RCC 7860 (cell line): ENCODE measurements at regions not wholly inside any gene's neighbourhood (a gene's known extent, or its start where the extent isn't known, plus 50 kb on each side); places are given as distances from the start of the nearest gene placed in this dataset.
"Not testable (repeated sequence)": the region's sequence is repeated elsewhere in the genome, so short reads cannot be mapped to it uniquely, and the experiment has no call there.

Experiments
- DNase-seq: peaks from one replicate; pipeline ENCODE4 v3.0.0-alpha.2; 2015; ENCODE audit warnings: low spot score
- FAIRE-seq: peaks from 2 replicates; lab custom pipeline; 2012; peaks lifted over from hg19 to GRCh38; lab: Jason Lieb, UNC

- FAIRE-seq (no peak), DNase-seq (no peak)
These were observed 344.2 kb upstream of the KIAA1217 start for GRCh38 chr10:23864631-23865147.

DNA sequence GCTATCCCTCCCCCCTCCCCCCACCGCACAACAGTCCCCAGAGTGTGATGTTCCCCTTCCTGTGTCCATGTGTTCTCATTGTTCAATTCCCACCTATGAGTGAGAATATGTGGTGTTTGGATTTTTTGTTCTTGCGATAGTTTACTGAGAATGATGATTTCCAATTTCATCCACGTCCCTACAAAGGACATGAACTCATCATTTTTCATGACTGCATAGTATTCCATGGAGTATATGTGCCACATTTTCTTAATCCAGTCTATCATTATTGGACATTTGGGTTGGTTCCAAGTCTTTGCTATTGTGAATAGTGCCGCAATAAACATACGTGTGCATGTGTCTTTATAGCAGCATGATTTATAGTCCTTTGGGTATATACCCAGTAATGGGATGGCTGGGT is 342.0 kb upstream of the KIAA1217 start:
- FAIRE-seq, DNase-seq: not testable (repeated sequence)

DNA sequence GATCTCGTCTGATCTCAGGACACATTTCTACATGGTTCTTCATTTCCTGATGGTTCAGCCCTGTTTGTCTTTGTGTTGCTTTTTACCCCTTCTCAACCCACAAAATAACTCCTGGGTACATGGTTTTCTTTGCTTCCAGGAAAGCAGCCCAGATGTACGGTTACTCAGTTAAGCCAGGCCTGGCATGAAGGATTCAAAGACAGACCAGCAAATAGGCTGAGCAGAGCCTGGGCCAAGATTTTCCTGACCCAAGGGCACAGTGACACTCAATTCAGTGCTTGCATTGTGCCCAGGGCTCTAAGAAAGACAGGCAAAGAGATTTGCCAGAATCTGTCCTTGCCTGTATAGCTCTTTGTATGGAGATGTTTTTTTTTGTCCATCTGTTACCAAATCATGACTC is 340.8 kb upstream of the KIAA1217 start:
- FAIRE-seq (no peak), DNase-seq (no peak)

DNA sequence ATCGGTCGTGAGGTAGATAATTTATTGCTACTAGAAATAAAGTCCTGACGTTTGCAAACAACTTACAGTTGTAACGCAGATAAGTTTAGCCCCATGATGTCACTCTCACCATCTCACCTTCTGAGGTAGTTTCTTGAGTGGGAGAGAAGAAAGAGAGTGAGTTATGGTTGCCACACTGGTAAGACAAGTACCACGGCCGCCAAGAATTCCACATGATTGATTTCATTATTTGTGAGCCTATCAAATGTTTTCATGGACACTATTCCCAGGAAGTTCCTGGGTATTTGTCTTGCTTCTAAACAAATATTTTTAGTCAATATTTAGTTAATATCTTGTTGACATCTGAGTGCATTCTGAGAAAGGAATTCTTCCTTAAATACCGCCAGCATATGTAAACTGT is 339.4 kb upstream of the KIAA1217 start:
- FAIRE-seq (no peak), DNase-seq (no peak)

GRCh38 chr10:23869996-23870395 is 338.9 kb upstream of the KIAA1217 start:
- FAIRE-seq = no peak
- DNase-seq = no peak

DNA sequence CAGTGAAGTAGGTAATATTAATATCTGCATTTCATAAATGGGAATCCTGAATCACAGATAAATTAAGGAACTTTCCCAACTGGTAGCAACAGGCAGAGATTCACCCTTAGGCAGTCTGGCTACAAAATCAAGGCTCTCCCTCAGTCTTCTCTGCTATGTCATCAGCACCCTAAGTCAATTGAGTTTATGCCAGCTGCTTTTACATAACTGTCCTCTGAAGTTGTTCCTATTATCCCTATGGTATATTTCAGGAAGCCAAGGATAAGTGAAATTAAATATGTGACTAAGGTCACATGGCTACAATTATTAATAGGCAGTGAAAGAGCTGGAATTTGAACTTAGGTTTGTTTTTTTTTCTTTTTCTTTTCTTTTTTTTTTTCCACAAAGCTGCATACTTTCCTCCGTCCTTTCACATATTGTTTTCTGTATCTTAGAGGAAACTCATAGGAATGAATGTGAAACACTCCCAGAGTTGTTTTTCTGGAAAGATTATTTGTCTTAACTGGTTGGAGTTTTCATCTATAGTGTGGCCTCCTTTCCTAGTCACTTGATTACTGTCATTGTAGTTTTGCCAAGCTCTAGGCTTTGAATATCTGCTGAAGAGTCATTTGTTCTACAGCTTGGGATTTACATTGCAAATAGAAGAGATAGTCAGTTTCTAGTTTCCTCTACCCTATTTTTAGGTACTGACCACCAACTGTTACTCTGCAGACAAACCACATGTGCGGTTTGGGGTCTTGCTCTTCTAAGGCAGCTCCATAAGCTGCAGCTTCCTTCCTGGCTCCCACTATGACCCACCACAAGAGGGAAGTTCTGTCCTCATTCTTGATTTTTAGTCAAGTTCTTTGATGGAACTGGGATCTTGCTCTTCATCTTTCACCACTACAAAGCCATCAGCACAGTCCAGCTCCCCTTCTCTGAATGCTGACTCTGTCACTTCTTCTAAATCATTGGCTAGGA is 338.0 kb upstream of the KIAA1217 start:
- no peak for DNase-seq
- no peak for FAIRE-seq

DNA sequence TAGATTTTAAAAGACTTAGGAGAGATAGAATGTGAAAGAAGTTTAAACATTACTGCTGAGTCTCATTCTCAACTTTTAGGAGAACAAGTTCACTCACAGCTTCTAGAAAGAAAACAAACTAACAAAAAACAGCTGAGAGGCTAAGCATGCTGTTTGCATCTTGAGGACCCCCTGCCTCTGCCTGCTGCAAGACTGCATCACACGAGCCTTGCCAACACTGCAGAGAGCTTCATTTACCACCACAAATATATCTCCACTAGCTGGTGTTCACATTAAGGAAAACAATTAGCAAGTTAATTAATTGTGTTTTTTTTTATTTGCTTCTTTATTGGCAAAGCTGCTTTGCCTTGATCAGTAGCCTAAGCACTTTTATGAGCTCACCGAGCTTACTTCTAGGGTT is 336.6 kb upstream of the KIAA1217 start:
- no peak for FAIRE-seq
- no peak for DNase-seq

- FAIRE-seq (no peak), DNase-seq (no peak)
These were observed 331.1 kb upstream of the KIAA1217 start for GRCh38 chr10:23877791-23878320.

DNA sequence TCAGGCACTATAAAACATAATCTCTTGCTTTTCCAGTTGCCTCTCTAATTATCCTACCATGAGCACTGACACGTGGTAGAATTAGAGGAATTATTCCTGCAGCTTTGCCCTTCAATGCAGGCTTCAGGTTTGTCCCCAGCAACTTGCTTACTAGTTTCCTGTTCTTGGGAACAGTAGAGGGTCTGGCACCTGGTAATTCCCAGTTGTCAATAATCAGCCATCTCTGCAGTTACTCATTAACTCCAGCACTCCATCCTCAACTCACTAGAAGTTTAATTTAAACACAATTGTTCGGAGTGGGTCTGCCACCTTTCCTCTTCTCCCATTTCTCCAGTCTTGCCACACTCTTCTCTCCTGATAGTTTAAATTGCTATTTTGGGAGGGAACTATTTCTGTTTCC is 324.3 kb upstream of the KIAA1217 start:
- no peak for FAIRE-seq

GRCh38 chr10:23885853-23886252 is 323.1 kb upstream of the KIAA1217 start:
- no peak for FAIRE-seq
- DNase-seq = no peak

More for the DNA sequence above, 324.3 kb upstream of the KIAA1217 start:
- DNase-seq = no peak

DNA sequence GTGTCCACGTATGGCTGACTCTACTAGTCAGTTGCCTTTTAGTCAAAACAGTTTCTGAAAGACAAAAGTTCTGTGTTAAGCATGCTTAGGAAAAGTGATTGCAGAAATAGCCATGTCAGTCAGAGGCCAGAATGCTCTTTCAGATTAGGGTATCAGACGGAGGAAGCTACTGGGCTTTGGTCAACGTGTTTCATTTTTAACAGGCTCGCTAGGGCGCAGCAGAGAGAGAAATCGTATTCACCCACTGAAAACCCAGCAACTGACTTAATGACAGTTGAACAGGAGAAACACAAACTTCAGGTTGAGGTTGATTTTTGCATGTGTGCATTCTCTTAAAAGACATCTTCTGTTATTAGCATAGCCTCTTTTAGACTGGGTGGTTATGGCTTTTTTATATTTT is 322.6 kb upstream of the KIAA1217 start:
- FAIRE-seq = no peak
- DNase-seq = no peak

GRCh38 chr10:23891301-23891700 is 317.6 kb upstream of the KIAA1217 start:
- FAIRE-seq (no peak), DNase-seq (no peak)

DNA sequence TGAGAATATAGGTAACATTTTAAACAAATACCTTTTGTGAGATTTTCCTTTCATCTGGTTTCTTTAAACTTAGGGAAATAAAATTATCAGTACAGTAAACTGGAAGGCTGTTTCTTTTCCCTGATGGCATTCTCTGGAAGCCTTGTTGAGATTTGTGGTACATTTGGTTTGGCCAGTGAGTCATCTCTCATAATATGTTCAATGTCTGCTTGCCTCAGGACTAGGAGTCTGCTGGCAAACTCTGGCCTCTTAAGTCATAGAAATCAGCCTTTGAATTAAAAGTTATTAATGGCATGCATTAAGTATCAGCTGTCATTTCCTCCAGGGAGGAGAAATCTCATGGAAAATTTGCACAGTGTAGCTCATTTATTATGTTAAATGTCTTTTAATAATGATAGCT is 316.6 kb upstream of the KIAA1217 start:
- DNase-seq (no peak), FAIRE-seq (no peak)

GRCh38 chr10:23897267-23897666 is 311.7 kb upstream of the KIAA1217 start:
- no peak for DNase-seq
- no peak for FAIRE-seq

- FAIRE-seq (no peak), DNase-seq (no peak)
These were observed 311.1 kb upstream of the KIAA1217 start for GRCh38 chr10:23897861-23898260.

DNA sequence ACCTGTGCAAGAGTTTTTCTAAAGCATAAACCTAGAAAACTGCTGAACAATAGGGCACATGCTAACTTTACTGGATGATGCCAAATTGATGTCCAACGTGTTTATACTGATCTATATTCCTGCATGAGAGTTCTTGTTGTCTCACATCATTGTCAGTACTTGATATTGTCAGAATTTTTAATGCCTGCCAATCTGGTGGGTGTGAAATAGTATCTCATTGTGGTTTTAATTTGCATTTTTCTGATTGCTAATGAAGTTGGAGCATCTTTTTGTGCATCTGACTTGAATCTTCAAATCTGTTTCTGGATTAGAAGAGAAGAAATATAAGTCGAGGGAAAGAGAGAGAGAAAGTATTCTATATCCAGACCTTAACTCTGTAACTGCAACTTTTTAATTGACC is 309.8 kb upstream of the KIAA1217 start:
- DNase-seq = no peak

DNA sequence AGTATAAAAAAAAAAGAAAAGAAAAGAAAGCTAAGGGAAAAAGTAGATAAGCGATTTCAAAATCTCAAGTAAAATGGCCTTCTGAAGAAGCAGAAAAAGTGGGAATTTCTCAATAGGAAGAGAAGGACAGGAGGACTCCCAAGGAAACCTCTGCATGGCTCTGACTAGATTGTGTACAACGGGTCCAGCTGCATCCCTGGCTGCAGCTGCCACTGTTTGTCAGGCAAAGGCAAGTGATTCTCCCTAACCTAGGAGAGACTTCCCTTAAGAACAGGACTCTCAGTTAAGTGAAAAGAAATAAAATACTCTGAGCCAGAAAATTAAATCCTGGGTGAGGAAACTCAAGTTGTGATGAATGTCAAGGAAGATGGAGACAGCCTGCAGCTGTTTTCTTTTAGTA is 298.6 kb upstream of the KIAA1217 start:
- DNase-seq = no peak

More for the DNA sequence above, 309.8 kb upstream of the KIAA1217 start:
- no peak for FAIRE-seq

GRCh38 chr10:23912884-23913404 is 296.0 kb upstream of the KIAA1217 start:
- DNase-seq = no peak
- FAIRE-seq = no peak

More for the DNA sequence above, 298.6 kb upstream of the KIAA1217 start:
- no peak for FAIRE-seq

DNA sequence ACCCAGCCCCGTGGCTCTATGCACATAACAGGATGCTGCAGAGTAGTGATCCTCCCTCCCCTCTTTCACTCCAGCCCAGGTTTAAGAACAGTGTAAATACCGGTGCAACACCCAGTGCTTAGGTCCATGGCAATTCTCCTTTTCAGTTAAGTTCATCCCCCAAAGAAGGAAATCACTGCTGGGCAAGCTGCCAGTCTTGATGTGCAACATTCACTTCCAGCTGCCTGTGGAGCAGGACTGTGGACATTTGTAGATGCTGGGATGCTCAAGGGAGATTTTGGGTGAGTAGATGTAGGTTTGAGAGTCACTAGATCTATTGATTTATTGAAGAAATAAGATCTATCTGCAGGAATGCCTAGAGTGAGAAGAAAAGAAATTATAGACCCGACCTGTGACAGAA is 294.3 kb upstream of the KIAA1217 start:
- FAIRE-seq (no peak), DNase-seq (no peak)

- DNase-seq = no peak
- FAIRE-seq = no peak
These were observed 291.6 kb upstream of the KIAA1217 start for GRCh38 chr10:23917251-23917840.

- FAIRE-seq (no peak), DNase-seq (no peak)
These were observed 290.7 kb upstream of the KIAA1217 start for GRCh38 chr10:23918090-23918723.
